K562 (cell line): ENCODE measurements at regions not wholly inside any gene's neighbourhood (a gene's known extent, or its start where the extent isn't known, plus 50 kb on each side); places are given as distances from the start of the nearest gene placed in this dataset.

Source experiments
- BCOR ChIP-seq: fragments of 450-650 bp; IDR thresholded peaks from 2 replicates; pipeline ENCODE4 v1.6.1; 2016
- CHD2 ChIP-seq: IDR thresholded peaks from 2 replicates; pipeline ENCODE4 v1.6.1; 2011; ENCODE audit warnings: low read depth, low read length
- DLX4 ChIP-seq: fragments of 250-450 bp; sonication (Bioruptor Pico); IDR thresholded peaks from 2 replicates; pipeline ENCODE4 v1.6.1; 2021; ENCODE audit warnings: mild to moderate bottlenecking
- ELF4 ChIP-seq: fragments of 450-650 bp; formaldehyde crosslinking; IDR thresholded peaks from 2 replicates; pipeline ENCODE4 v1.4.0; 2022; ENCODE audit warnings: missing genetic modification characterization
- MLLT1 ChIP-seq, 2 experiments: fragments of 450-650 bp; IDR thresholded peaks; 2 replicates each; pipeline ENCODE4 v1.6.1; 2016
- ZBTB40 ChIP-seq, 2 experiments: fragments of 450-650 bp in 1 of 2; sonication (generic) in 1 of 2; formaldehyde crosslinking in 1 of 2; IDR thresholded peaks; 2 replicates each; pipeline versions ENCODE4 v1.7.1 to v1.9.0; 2016 to 2022; ENCODE audit warnings: inconsistent platforms in 1 of 2, mild to moderate bottlenecking in 1 of 2, missing genetic modification reagents in 1 of 2
- ZBTB49 ChIP-seq: sonication (generic); formaldehyde crosslinking; IDR thresholded peaks from 2 replicates; pipeline ENCODE4 v1.8.0; 2022; ENCODE audit warnings: missing genetic modification reagents, mild to moderate bottlenecking, borderline replicate concordance
- ZBTB5 ChIP-seq: fragments of 450-650 bp; IDR thresholded peaks from 2 replicates; pipeline ENCODE4 v1.6.1; 2017; ENCODE audit warnings: antibody characterized with exemption
- ZNF232 ChIP-seq: sonication (generic); formaldehyde crosslinking; IDR thresholded peaks from 2 replicates; pipeline ENCODE4 v1.8.0; 2022; ENCODE audit warnings: mild to moderate bottlenecking, missing genetic modification reagents
- ZNF57 ChIP-seq: fragments of 450-650 bp; formaldehyde crosslinking; IDR thresholded peaks from 2 replicates; pipeline ENCODE4 v1.4.0; 2020; ENCODE audit warnings: mild to moderate bottlenecking, moderate library complexity

- TF ChIP-seq ZBTB40 (IDR thresholded peaks at IDR 0.05) (peak; percentile 16), ZBTB40 (CRISPR knock-in tag; IDR thresholded peaks at IDR 0.05) (no peak), MLLT1 (IDR thresholded peaks at IDR 0.05) (peak in 1 of 2 experiments; percentile 80; a peak in 3 of 4 replicates), ZNF57 (CRISPR knock-in tag) (no peak), ZNF232 (0 out of 2 replicates have a peak, but pooled peaks have one; percentile 25), ELF4 (peak; percentile 54; the same call in 1 of the 2 replicates), ZBTB5 (0 out of 2 replicates have a peak, but pooled peaks have one; percentile 32), CHD2 (0 out of 2 replicates have a peak, but pooled peaks have one; percentile 7), DLX4 (CRISPR knock-in tag) (no peak), BCOR (no peak), ZBTB49 (CRISPR knock-in tag) (0 out of 2 replicates have a peak, but pooled peaks have one; percentile 49)
These were observed 75.9 kb downstream of the OR2B2 start (continued) for GRCh38 chr6:27836141-27836782.
